GM23338 (cell line): ENCODE measurements at regions not wholly inside any gene's neighbourhood (a gene's known extent, or its start where the extent isn't known, plus 50 kb on each side); places are given as distances from the start of the nearest gene placed in this dataset.

Experiments
- ATAC-seq: fragments of 200-7000 bp; cut with Tn5 transposase; 3 replicates; pipeline ENCODE4 v1.9.1; 2020
- DNase-seq: peaks from one replicate; pipeline ENCODE4 v3.0.0-alpha.2; 2015; ENCODE audit warnings: low spot score
- H2AFZ ChIP-seq: fragments of 200-600 bp; sonication (generic); 2 replicates; pipeline ENCODE4 v1.8.0; 2016; ENCODE audit warnings: antibody characterized with exemption, mild to moderate bottlenecking, moderate library complexity
- H3F3A ChIP-seq: fragments of 200-600 bp; sonication (generic); replicated peaks from 2 replicates; pipeline ENCODE4 v1.8.0; 2017; ENCODE audit warnings: antibody characterized with exemption, mixed run types, low read depth
- H3K27ac ChIP-seq: fragments of 200-600 bp; sonication (generic); 2 replicates; pipeline ENCODE4 v1.6.1; 2016; ENCODE audit warnings: low read depth
- H3K27me3 ChIP-seq: fragments of 200-600 bp; sonication (generic); 2 replicates; pipeline ENCODE4 v1.8.0; 2016; ENCODE audit warnings: mild to moderate bottlenecking, mixed run types, moderate library complexity; ENCODE audit not compliant: insufficient read depth
- H3K36me3 ChIP-seq: fragments of 200-600 bp; sonication (generic); 2 replicates; pipeline ENCODE4 v1.8.0; 2016; ENCODE audit warnings: mild to moderate bottlenecking; ENCODE audit not compliant: insufficient read depth
- H3K4me1 ChIP-seq: fragments of 200-600 bp; sonication (generic); 2 replicates; pipeline ENCODE4 v1.8.0; 2016; ENCODE audit warnings: mild to moderate bottlenecking, moderate library complexity; ENCODE audit not compliant: insufficient read depth
- H3K4me2 ChIP-seq: fragments of 200-600 bp; sonication (generic); 2 replicates; pipeline ENCODE4 v1.7.1; 2017; ENCODE audit warnings: mixed run types
- H3K4me3 ChIP-seq: fragments of 200-600 bp; sonication (generic); 2 replicates; pipeline ENCODE4 v1.6.1; 2016; ENCODE audit warnings: mixed run types
- H3K79me2 ChIP-seq: fragments of 200-600 bp; sonication (generic); replicated peaks from 2 replicates; pipeline ENCODE4 v1.8.0; 2017; ENCODE audit warnings: mild to moderate bottlenecking; ENCODE audit not compliant: insufficient read depth
- H3K9me2 ChIP-seq: fragments of 200-600 bp; sonication (generic); 2 replicates; pipeline ENCODE4 v1.8.0; 2017; ENCODE audit not compliant: insufficient read depth
- H4K20me1 ChIP-seq: fragments of 200-600 bp; sonication (generic); replicated peaks from 2 replicates; pipeline ENCODE4 v1.8.0; 2017; ENCODE audit warnings: mild to moderate bottlenecking; ENCODE audit not compliant: insufficient read depth
- H3K27ac Mint-ChIP-seq: 2 replicates; pipeline ENCODE4 v1.8.0; 2020; ENCODE audit warnings: inconsistent platforms, mild to moderate bottlenecking, moderate library complexity, mixed read lengths
- H3K27me3 Mint-ChIP-seq: 3 replicates; pipeline ENCODE4 v1.8.0; 2022; ENCODE audit warnings: low read depth, mild to moderate bottlenecking, moderate library complexity, mixed read lengths, inconsistent platforms; ENCODE audit not compliant: insufficient read depth, poor library complexity
- H3K36me3 Mint-ChIP-seq: 3 replicates; pipeline ENCODE4 v1.8.0; 2021; ENCODE audit warnings: low read depth, mild to moderate bottlenecking, inconsistent platforms, moderate library complexity, mixed read lengths
- H3K4me1 Mint-ChIP-seq: 3 replicates; pipeline ENCODE4 v1.8.0; 2020; ENCODE audit warnings: mild to moderate bottlenecking, inconsistent platforms, mixed read lengths
- H3K4me3 Mint-ChIP-seq: 3 replicates; pipeline ENCODE4 v1.8.0; 2021; ENCODE audit warnings: moderate library complexity, mild to moderate bottlenecking, inconsistent platforms, mixed read lengths
- H3K9me3 Mint-ChIP-seq: 3 replicates; pipeline ENCODE4 v1.8.0; 2020; ENCODE audit warnings: moderate library complexity, mild to moderate bottlenecking, inconsistent platforms, mixed read lengths
- CTCF ChIP-seq, 2 experiments: fragments of 200-600 bp in 1 of 2; sonication (generic) in 1 of 2; conservative IDR thresholded peaks; 2 replicates each; pipeline versions ENCODE4 v1.5.1 to v1.6.1; 2016 to 2017; ENCODE audit warnings: antibody characterized with exemption in 2 of 2, low read depth in 2 of 2, mild to moderate bottlenecking in 2 of 2, moderate library complexity in 1 of 2
- ETS1 ChIP-seq: IDR thresholded peaks from 2 replicates; pipeline ENCODE4 v1.6.1; 2016; ENCODE audit warnings: antibody characterized with exemption
- NANOG ChIP-seq: IDR thresholded peaks from 2 replicates; pipeline ENCODE4 v1.6.1; 2016; ENCODE audit warnings: antibody characterized with exemption, borderline replicate concordance
- STAT1 ChIP-seq: IDR thresholded peaks from one replicate; pipeline ENCODE4 v1.6.1; 2016; ENCODE audit warnings: antibody characterized with exemption; ENCODE audit not compliant: unreplicated experiment
- ZNF462 ChIP-seq: fragments of 250-450 bp; sonication (Bioruptor Pico); IDR thresholded peaks from 2 replicates; pipeline ENCODE4 v1.5.0; 2020; ENCODE audit warnings: mild to moderate bottlenecking, moderate library complexity

GRCh38 chrX:124228849-124229248 lies 103.6 kb upstream of the TEX13D start:
- Histone ChIP-seq H3K36me3 (no peaks in the 10 kb centered on the region), H4K20me1 (no peaks in the 10 kb centered on the region), H3K4me1 (peaks cover 33% of the 10 kb centered on the region), H3K4me2 (peak overlapping the region; percentile 54), H3K27me3 (no peaks in the 10 kb centered on the region), H3K27ac (no peak overlapping the region; the same call in 1 of the 2 replicates), H3K9me2 (no peaks in the 10 kb centered on the region), H3F3A (no peaks in the 10 kb centered on the region), H3K4me3 (no peak overlapping the region), H2AFZ (no peak overlapping the region), H3K79me2 (no peaks in the 10 kb centered on the region)
- TF ChIP-seq ZNF462 (CRISPR knock-in tag) = no peak
- no peak for TF ChIP-seq ETS1
- TF ChIP-seq NANOG = no peak
- TF ChIP-seq STAT1 = no peak
- peak in 1 of 2 experiments; percentile 37; a peak in 2 of 4 replicates for TF ChIP-seq CTCF (conservative IDR thresholded peaks at IDR 0.05; ENCODE audit: low read depth in 2 of 2)
- peak; percentile 41 for DNase-seq
- Mint-ChIP-seq H3K36me3 (no peaks in the 10 kb centered on the region), H3K27ac (no peak overlapping the region), H3K27me3 (peaks cover 18% of the 10 kb centered on the region), H3K9me3 (no peaks in the 10 kb centered on the region), H3K4me3 (no peak overlapping the region), H3K4me1 (peaks cover 36% of the 10 kb centered on the region)
- peak; percentile 43 for ATAC-seq
